ENCODE measurements at regions not wholly inside any gene's neighbourhood (a gene's known extent, or its start where the extent isn't known, plus 50 kb on each side); places are given as distances from the start of the nearest gene placed in this dataset.

DNA sequence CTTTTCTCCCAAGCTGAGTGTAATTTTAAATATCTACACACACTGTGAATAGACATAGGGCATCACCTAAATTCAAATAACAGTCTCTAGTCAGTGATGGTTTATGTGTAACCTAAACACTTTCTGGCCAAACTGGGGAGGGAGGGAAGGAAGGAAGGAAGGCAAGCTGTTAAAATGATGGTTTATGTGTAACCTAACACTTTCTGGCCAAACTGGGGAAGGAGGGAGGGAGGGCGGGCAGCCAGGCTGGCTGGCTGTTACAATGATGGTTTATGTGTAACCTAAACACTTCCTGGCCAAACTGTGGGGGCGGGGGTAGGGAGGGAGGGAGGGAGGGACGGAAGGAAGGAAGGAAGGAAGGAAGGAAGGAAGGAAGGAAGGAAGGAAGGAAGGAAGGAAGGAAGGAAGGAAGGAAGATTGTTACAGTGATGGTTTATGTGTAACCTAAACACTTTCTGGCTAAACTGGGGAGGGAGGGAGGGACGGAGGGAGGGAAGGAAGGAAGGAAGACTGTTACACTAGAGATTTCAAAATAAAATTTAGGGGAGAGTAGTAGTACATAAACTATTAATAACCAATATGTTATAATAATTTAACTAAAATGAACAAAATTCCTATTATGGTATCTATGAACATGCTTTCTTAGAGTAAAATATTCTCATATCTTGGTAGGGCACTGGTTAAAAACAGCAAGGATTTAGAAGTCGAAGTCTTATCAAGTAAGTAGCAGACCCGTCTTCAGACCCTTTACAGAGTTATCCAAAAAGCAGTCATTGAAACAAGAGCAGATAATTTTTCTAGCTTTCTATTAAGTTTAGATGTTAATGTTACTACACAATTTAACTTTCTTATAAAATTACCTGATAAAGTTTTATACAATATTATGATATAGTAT lies 148.1 kb downstream of the LMLN start (continued):
- TF ChIP-seq, protein P1, sequence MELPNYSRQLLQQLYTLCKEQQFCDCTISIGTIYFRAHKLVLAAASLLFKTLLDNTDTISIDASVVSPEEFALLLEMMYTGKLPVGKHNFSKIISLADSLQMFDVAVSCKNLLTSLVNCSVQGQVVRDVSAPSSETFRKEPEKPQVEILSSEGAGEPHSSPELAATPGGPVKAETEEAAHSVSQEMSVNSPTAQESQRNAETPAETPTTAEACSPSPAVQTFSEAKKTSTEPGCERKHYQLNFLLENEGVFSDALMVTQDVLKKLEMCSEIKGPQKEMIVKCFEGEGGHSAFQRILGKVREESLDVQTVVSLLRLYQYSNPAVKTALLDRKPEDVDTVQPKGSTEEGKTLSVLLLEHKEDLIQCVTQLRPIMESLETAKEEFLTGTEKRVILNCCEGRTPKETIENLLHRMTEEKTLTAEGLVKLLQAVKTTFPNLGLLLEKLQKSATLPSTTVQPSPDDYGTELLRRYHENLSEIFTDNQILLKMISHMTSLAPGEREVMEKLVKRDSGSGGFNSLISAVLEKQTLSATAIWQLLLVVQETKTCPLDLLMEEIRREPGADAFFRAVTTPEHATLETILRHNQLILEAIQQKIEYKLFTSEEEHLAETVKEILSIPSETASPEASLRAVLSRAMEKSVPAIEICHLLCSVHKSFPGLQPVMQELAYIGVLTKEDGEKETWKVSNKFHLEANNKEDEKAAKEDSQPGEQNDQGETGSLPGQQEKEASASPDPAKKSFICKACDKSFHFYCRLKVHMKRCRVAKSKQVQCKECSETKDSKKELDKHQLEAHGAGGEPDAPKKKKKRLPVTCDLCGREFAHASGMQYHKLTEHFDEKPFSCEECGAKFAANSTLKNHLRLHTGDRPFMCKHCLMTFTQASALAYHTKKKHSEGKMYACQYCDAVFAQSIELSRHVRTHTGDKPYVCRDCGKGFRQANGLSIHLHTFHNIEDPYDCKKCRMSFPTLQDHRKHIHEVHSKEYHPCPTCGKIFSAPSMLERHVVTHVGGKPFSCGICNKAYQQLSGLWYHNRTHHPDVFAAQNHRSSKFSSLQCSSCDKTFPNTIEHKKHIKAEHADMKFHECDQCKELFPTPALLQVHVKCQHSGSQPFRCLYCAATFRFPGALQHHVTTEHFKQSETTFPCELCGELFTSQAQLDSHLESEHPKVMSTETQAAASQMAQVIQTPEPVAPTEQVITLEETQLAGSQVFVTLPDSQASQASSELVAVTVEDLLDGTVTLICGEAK (IDR thresholded peaks at IDR 0.05) = no peak
- TF ChIP-seq, protein P1 (CRISPR knock-in tag; IDR thresholded peaks at IDR 0.05) = no peak
- TF ChIP-seq MCM5 (IDR thresholded peaks at IDR 0.05; ENCODE audit: low read depth) = no peak
- no peak for TF ChIP-seq CREBBP (IDR thresholded peaks at IDR 0.05; ENCODE audit: low read depth, low read length)
- no peak for TF ChIP-seq SMAD1 (IDR thresholded peaks at IDR 0.05; ENCODE audit: low read depth, low read length, partially characterized antibody)
- TF ChIP-seq PHF20 (IDR thresholded peaks at IDR 0.05; ENCODE audit: partially characterized antibody) = no peak
- no peak for TF ChIP-seq ZBTB1 (CRISPR knock-in tag; IDR thresholded peaks at IDR 0.05; ENCODE audit: borderline replicate concordance, low read depth)
- TF ChIP-seq, protein P2, sequence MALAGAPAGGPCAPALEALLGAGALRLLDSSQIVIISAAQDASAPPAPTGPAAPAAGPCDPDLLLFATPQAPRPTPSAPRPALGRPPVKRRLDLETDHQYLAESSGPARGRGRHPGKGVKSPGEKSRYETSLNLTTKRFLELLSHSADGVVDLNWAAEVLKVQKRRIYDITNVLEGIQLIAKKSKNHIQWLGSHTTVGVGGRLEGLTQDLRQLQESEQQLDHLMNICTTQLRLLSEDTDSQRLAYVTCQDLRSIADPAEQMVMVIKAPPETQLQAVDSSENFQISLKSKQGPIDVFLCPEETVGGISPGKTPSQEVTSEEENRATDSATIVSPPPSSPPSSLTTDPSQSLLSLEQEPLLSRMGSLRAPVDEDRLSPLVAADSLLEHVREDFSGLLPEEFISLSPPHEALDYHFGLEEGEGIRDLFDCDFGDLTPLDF (CRISPR knock-in tag; IDR thresholded peaks at IDR 0.05) = no peak
- no peak for TF ChIP-seq BCL6 (CRISPR knock-in tag; IDR thresholded peaks at IDR 0.05)
- no peak for TF ChIP-seq HMG20A (CRISPR knock-in tag; conservative IDR thresholded peaks at IDR 0.05)
- TF ChIP-seq, protein P3, sequence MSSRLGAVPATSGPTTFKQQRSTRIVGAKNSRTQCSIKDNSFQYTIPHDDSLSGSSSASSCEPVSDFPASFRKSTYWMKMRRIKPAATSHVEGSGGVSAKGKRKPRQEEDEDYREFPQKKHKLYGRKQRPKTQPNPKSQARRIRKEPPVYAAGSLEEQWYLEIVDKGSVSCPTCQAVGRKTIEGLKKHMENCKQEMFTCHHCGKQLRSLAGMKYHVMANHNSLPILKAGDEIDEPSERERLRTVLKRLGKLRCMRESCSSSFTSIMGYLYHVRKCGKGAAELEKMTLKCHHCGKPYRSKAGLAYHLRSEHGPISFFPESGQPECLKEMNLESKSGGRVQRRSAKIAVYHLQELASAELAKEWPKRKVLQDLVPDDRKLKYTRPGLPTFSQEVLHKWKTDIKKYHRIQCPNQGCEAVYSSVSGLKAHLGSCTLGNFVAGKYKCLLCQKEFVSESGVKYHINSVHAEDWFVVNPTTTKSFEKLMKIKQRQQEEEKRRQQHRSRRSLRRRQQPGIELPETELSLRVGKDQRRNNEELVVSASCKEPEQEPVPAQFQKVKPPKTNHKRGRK (tag; IDR thresholded peaks at IDR 0.05) = peak; percentile 15; the same call in 1 of the 2 replicates
- TF ChIP-seq TARDBP (IDR thresholded peaks at IDR 0.05) = no peak
- TF ChIP-seq ZKSCAN8 (CRISPR knock-in tag; IDR thresholded peaks at IDR 0.05) = no peak
- TF ChIP-seq JUNB (CRISPR knock-in tag; conservative IDR thresholded peaks at IDR 0.05) = no peak
- no peak for TF ChIP-seq MEF2D (tag; conservative IDR thresholded peaks at IDR 0.05; ENCODE audit: low read depth)
- no peak for TF ChIP-seq WHSC1 (IDR thresholded peaks at IDR 0.05; ENCODE audit: low read length)
- TF ChIP-seq RBM17 (IDR thresholded peaks at IDR 0.05; ENCODE audit: borderline replicate concordance, low read depth, low read length) = no peak
- no peak for TF ChIP-seq MED1 (CRISPR knock-in tag; IDR thresholded peaks at IDR 0.05; ENCODE audit: borderline replicate concordance)

Data from K562 (cell line).